Uterus (tissue), 2 donors: ENCODE measurements at regions not wholly inside any gene's neighbourhood (a gene's known extent, or its start where the extent isn't known, plus 50 kb on each side); places are given as distances from the start of the nearest gene placed in this dataset.

Source experiments
- POLR2A ChIP-seq, 2 donors: fragments of 450-650 bp; IDR thresholded peaks; one replicate each; pipeline ENCODE4 v1.6.1; 2016; ENCODE audit warnings: antibody characterized with exemption in 2 of 2, mild to moderate bottlenecking in 1 of 2, moderate library complexity in 1 of 2
- TF ChIP-seq, protein P1 (sequence below), 4 experiments: fragments of 200-600 bp in 2 of 4; fragments of 450-650 bp in 2 of 4; sonication (generic) in 2 of 4; IDR thresholded peaks; one replicate each; pipeline ENCODE4 v1.5.1; 2016 to 2019; ENCODE audit warnings: antibody characterized with exemption in 4 of 4, mild to moderate bottlenecking in 2 of 4, moderate library complexity in 1 of 4

DNA sequence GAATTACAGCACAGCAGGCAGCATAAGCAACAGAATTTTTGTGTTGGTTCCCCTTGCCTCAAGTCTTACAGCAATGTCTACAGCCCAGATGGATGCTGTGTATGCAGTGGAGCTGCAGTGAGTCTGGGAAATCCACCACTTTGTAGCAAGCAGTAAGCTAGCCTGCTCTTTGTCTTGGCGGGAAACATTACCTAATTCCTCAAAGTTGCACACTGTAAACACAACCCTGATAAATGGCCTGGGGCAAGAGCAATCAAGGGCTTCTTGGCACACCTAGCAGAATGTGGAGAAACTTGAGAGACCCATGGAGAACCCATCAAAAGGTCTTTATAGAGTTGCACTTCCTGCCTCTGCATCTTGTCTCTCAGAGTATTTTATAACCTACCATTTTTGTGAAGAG lies 102.0 kb upstream of the FOXP2 start:
- TF ChIP-seq, protein P1, sequence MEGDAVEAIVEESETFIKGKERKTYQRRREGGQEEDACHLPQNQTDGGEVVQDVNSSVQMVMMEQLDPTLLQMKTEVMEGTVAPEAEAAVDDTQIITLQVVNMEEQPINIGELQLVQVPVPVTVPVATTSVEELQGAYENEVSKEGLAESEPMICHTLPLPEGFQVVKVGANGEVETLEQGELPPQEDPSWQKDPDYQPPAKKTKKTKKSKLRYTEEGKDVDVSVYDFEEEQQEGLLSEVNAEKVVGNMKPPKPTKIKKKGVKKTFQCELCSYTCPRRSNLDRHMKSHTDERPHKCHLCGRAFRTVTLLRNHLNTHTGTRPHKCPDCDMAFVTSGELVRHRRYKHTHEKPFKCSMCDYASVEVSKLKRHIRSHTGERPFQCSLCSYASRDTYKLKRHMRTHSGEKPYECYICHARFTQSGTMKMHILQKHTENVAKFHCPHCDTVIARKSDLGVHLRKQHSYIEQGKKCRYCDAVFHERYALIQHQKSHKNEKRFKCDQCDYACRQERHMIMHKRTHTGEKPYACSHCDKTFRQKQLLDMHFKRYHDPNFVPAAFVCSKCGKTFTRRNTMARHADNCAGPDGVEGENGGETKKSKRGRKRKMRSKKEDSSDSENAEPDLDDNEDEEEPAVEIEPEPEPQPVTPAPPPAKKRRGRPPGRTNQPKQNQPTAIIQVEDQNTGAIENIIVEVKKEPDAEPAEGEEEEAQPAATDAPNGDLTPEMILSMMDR (IDR thresholded peaks at IDR 0.05), result no peak
- no peak for TF ChIP-seq POLR2A (IDR thresholded peaks at IDR 0.05)
